ENCODE measurements at regions not wholly inside any gene's neighbourhood (a gene's known extent, or its start where the extent isn't known, plus 50 kb on each side); places are given as distances from the start of the nearest gene placed in this dataset.

DNA sequence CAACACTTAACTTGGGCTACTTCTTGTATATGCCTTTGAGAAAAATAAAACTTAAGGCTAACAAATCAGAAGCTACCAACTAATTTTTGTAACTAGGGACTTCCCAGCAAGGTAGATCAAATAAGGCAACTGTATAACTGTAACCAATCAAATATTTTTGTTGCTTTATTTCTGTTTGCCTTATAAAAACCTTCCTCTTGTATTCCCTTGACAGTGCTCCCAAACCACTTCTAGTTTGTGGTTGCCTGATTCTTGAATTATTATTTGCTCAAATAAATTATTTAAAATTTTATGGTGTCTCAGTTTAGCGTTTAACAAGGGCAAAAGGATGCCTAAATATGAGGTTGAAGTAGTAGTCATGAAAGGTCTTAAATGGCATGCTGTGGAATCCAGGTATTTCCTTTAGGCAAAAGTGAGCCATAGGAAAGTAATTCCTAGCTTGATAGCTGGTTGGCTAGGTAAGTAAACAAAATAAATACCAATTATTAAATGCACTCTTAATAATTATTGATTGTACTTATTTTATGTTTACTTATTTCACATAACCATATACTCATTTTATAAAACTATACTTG, 632.6 kb downstream of the RPL10L start:
- Histone ChIP-seq H2AFZ (no peak overlapping the region), H3K4me3 (ENCODE audit: low read depth, low read length) (no peak overlapping the region), H3K27me3 (ENCODE audit: control insufficient read depth, insufficient read depth, low read length) (no peaks in the 10 kb centered on the region), H3K9ac (no peak overlapping the region), H3K4me2 (ENCODE audit: low read length) (no peak overlapping the region), H3K9me3 (ENCODE audit: control insufficient read depth, low read length) (no peaks in the 10 kb centered on the region), H3K79me2 (no peaks in the 10 kb centered on the region), H3K36me3 (ENCODE audit: control insufficient read depth, insufficient read depth, low read length) (no peaks in the 10 kb centered on the region), H3K4me1 (no peaks in the 10 kb centered on the region), H3K27ac (no peak overlapping the region)
- TF ChIP-seq, protein P1, sequence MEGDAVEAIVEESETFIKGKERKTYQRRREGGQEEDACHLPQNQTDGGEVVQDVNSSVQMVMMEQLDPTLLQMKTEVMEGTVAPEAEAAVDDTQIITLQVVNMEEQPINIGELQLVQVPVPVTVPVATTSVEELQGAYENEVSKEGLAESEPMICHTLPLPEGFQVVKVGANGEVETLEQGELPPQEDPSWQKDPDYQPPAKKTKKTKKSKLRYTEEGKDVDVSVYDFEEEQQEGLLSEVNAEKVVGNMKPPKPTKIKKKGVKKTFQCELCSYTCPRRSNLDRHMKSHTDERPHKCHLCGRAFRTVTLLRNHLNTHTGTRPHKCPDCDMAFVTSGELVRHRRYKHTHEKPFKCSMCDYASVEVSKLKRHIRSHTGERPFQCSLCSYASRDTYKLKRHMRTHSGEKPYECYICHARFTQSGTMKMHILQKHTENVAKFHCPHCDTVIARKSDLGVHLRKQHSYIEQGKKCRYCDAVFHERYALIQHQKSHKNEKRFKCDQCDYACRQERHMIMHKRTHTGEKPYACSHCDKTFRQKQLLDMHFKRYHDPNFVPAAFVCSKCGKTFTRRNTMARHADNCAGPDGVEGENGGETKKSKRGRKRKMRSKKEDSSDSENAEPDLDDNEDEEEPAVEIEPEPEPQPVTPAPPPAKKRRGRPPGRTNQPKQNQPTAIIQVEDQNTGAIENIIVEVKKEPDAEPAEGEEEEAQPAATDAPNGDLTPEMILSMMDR (IDR thresholded peaks at IDR 0.05), result no peak

DNA sequence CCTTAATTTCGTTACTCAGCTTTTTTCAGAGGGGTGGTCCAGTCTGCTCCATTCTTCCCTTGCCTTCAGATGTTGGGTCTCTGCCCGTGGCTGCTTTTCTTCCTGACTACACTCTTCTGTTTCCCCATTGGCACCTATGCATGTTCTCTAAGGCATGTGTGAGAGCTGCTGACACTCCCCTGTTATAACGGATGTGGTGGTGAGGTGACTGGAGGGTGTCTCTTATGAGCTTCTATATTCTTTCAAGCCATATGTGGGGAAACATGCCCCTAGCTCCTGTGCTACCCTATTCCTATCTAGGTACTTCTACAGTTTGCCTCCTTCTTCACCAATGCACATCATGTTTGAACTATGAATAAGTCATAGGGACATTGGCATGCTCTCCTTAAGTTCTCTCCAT, 643.2 kb downstream of the RPL10L start:
- Histone ChIP-seq H3K79me2 (no peaks in the 10 kb centered on the region), H3K4me2 (ENCODE audit: low read length) (no peak overlapping the region), H2AFZ (no peak overlapping the region), H3K4me1 (no peaks in the 10 kb centered on the region), H3K9me3 (ENCODE audit: control insufficient read depth, low read length) (no peaks in the 10 kb centered on the region), H3K27me3 (ENCODE audit: control insufficient read depth, insufficient read depth, low read length) (no peaks in the 10 kb centered on the region), H3K27ac (no peak overlapping the region), H3K4me3 (ENCODE audit: low read depth, low read length) (no peak overlapping the region), H3K9ac (no peak overlapping the region), H3K36me3 (ENCODE audit: control insufficient read depth, insufficient read depth, low read length) (no peaks in the 10 kb centered on the region)
- TF ChIP-seq, protein P1 (IDR thresholded peaks at IDR 0.05), result no peak

DNA sequence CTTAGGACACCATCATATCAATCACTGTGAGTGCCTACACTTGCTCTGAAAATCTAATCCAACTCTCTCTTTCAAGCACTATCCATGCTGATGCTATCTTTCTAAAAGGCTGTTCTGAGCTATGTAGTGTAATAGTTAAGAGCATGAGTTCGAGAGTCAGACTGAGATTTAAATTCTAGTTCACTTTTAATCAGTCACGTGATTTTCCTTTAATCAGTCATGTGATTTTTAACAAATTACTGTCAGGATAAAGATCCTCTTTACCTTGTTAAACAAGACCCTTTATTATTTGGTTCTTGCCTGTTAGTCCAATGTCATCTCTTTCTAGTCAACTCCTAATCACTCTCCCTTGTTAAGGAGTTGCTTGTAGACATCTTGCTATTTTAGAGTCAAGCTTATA, 653.0 kb downstream of the RPL10L start:
- Histone ChIP-seq H3K9me3 (ENCODE audit: control insufficient read depth, low read length) (no peaks in the 10 kb centered on the region), H2AFZ (no peak overlapping the region), H3K27ac (no peak overlapping the region), H3K4me2 (ENCODE audit: low read length) (no peak overlapping the region), H3K4me3 (ENCODE audit: low read depth, low read length) (no peak overlapping the region), H3K4me1 (no peaks in the 10 kb centered on the region), H3K27me3 (ENCODE audit: control insufficient read depth, insufficient read depth, low read length) (no peaks in the 10 kb centered on the region), H3K36me3 (ENCODE audit: control insufficient read depth, insufficient read depth, low read length) (no peaks in the 10 kb centered on the region), H3K79me2 (no peaks in the 10 kb centered on the region), H3K9ac (no peak overlapping the region)
- TF ChIP-seq, protein P1 (IDR thresholded peaks at IDR 0.05), result no peak

DNA sequence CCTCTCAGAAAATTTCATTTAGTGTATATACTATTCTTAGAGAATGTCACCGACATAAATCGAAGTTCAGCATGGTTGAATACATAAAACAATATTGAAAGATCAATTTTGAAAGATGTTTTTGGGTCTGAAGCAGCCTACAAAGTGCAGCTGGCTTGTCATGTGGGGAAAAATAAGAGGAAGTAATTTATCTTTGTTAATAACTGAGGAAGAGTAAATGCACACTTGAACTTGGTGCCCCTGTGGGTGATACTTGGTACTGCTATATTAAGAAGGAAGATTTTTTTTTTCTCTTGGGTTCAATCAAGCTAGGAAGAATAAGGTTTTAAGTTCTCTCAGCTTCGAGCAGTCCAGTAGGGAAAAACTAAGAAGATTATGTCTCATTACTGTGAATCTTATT, 661.3 kb downstream of the RPL10L start:
- Histone ChIP-seq H3K4me3 (ENCODE audit: low read depth, low read length) (no peak overlapping the region), H3K4me2 (ENCODE audit: low read length) (no peak overlapping the region), H3K9ac (no peak overlapping the region), H3K27ac (no peak overlapping the region), H3K36me3 (ENCODE audit: control insufficient read depth, insufficient read depth, low read length) (no peaks in the 10 kb centered on the region), H2AFZ (no peak overlapping the region), H3K9me3 (ENCODE audit: control insufficient read depth, low read length) (no peaks in the 10 kb centered on the region), H3K79me2 (no peaks in the 10 kb centered on the region), H3K4me1 (no peaks in the 10 kb centered on the region), H3K27me3 (ENCODE audit: control insufficient read depth, insufficient read depth, low read length) (no peaks in the 10 kb centered on the region)
- TF ChIP-seq, protein P1 (IDR thresholded peaks at IDR 0.05), result no peak

DNA sequence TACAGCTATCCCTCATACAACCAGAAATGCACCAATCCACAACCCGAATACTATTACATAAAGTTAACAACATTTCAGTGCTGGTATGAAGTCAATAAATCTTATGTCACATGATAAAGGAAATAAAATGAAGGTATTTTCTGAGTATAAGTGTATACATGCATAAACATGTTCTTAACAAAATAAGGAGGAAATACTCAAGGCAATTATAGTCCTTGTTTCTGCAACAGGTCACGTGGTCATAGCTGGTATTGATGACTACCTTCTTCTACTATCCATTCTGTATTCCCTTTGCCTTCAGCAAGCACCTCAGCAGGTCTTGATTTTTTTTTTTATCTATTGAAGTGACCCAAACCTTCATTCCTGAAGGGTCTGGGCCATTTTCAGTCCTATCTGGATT, 675.6 kb downstream of the RPL10L start:
- TF ChIP-seq, protein P1 (IDR thresholded peaks at IDR 0.05), result no peak
- no peak overlapping the region for H2AFZ ChIP-seq
- H3K79me2 ChIP-seq, result no peaks in the 10 kb centered on the region
- no peak overlapping the region for H3K4me2 ChIP-seq (ENCODE audit: low read length)
- no peak overlapping the region for H3K4me3 ChIP-seq (ENCODE audit: low read depth, low read length)
- H3K27ac ChIP-seq, result no peak overlapping the region
- H3K27me3 ChIP-seq (ENCODE audit: control insufficient read depth, insufficient read depth, low read length), result no peaks in the 10 kb centered on the region
- H3K4me1 ChIP-seq, result no peaks in the 10 kb centered on the region
- no peaks in the 10 kb centered on the region for H3K9me3 ChIP-seq (ENCODE audit: control insufficient read depth, low read length)
- H3K9ac ChIP-seq, result no peak overlapping the region
- no peaks in the 10 kb centered on the region for H3K36me3 ChIP-seq (ENCODE audit: control insufficient read depth, insufficient read depth, low read length)
